ENCODE measurements at regions not wholly inside any gene's neighbourhood (a gene's known extent, or its start where the extent isn't known, plus 50 kb on each side); places are given as distances from the start of the nearest gene placed in this dataset.

- Histone ChIP-seq H3K9me3 (ENCODE audit: control insufficient read depth in 2 of 2, insufficient read depth in 1 of 2, low read length in 1 of 2) (no peaks in the 10 kb centered on the region), H3K4me3 (ENCODE audit: low read length in 2 of 2) (no peak overlapping the region), H3K27ac (ENCODE audit: low read depth in 1 of 2, low read length in 1 of 2) (no peak overlapping the region), H3K27me3 (ENCODE audit: control insufficient read depth in 2 of 2, insufficient read depth in 1 of 2, low read length in 1 of 2) (no peaks in the 10 kb centered on the region), H3K4me1 (ENCODE audit: control insufficient read depth in 2 of 2, insufficient read depth in 2 of 2, low read length in 2 of 2) (no peaks in the 10 kb centered on the region), H3K36me3 (ENCODE audit: control insufficient read depth in 2 of 2, insufficient read depth in 2 of 2, low read length in 1 of 2) (no peaks in the 10 kb centered on the region)
- no peak for DNase-seq (ENCODE audit: low read depth in 6 of 9, low spot score in 9 of 9)
- 88% methylated on average over 5 of the region's 5 CpGs for WGBS
These were observed 290.5 kb upstream of the KYNU start for GRCh38 chr2:142586693-142587580.

- Histone ChIP-seq H3K9me3 (ENCODE audit: control insufficient read depth in 2 of 2, insufficient read depth in 1 of 2, low read length in 1 of 2) (no peaks in the 10 kb centered on the region), H3K27me3 (ENCODE audit: control insufficient read depth in 2 of 2, insufficient read depth in 1 of 2, low read length in 1 of 2) (no peaks in the 10 kb centered on the region), H3K4me3 (ENCODE audit: low read length in 2 of 2) (no peak overlapping the region), H3K27ac (ENCODE audit: low read depth in 1 of 2, low read length in 1 of 2) (no peak overlapping the region), H3K4me1 (ENCODE audit: control insufficient read depth in 2 of 2, insufficient read depth in 2 of 2, low read length in 2 of 2) (no peaks in the 10 kb centered on the region), H3K36me3 (ENCODE audit: control insufficient read depth in 2 of 2, insufficient read depth in 2 of 2, low read length in 1 of 2) (no peaks in the 10 kb centered on the region)
- WGBS, result 94% methylated on average over 2 of the region's 2 CpGs
- peak in 1 of 9 donors; percentile 13 for DNase-seq (ENCODE audit: low read depth in 6 of 9, low spot score in 9 of 9)
These were observed 291.7 kb upstream of the KYNU start for GRCh38 chr2:142585785-142586184.

- 90% methylated on average over 2 of the region's 2 CpGs for WGBS
- Histone ChIP-seq H3K4me3 (ENCODE audit: low read length in 2 of 2) (no peak overlapping the region), H3K36me3 (ENCODE audit: control insufficient read depth in 2 of 2, insufficient read depth in 2 of 2, low read length in 1 of 2) (no peaks in the 10 kb centered on the region), H3K27me3 (ENCODE audit: control insufficient read depth in 2 of 2, insufficient read depth in 1 of 2, low read length in 1 of 2) (no peaks in the 10 kb centered on the region), H3K27ac (ENCODE audit: low read depth in 1 of 2, low read length in 1 of 2) (no peak overlapping the region), H3K4me1 (ENCODE audit: control insufficient read depth in 2 of 2, insufficient read depth in 2 of 2, low read length in 2 of 2) (no peaks in the 10 kb centered on the region), H3K9me3 (ENCODE audit: control insufficient read depth in 2 of 2, insufficient read depth in 1 of 2, low read length in 1 of 2) (no peaks in the 10 kb centered on the region)
- no peak for DNase-seq (ENCODE audit: low read depth in 6 of 9, low spot score in 9 of 9)
These were observed 295.1 kb upstream of the KYNU start for GRCh38 chr2:142582317-142582716.

- Histone ChIP-seq H3K9me3 (ENCODE audit: control insufficient read depth in 2 of 2, insufficient read depth in 1 of 2, low read length in 1 of 2) (no peaks in the 10 kb centered on the region), H3K4me1 (ENCODE audit: control insufficient read depth in 2 of 2, insufficient read depth in 2 of 2, low read length in 2 of 2) (no peaks in the 10 kb centered on the region), H3K27me3 (ENCODE audit: control insufficient read depth in 2 of 2, insufficient read depth in 1 of 2, low read length in 1 of 2) (no peaks in the 10 kb centered on the region), H3K4me3 (ENCODE audit: low read length in 2 of 2) (no peak overlapping the region), H3K27ac (ENCODE audit: low read depth in 1 of 2, low read length in 1 of 2) (no peak overlapping the region), H3K36me3 (ENCODE audit: control insufficient read depth in 2 of 2, insufficient read depth in 2 of 2, low read length in 1 of 2) (no peaks in the 10 kb centered on the region)
- 69% methylated on average over 1 of the region's 1 CpG for WGBS
- DNase-seq (ENCODE audit: low read depth in 6 of 9, low spot score in 9 of 9), result no peak
These were observed 296.0 kb upstream of the KYNU start for GRCh38 chr2:142581491-142581890.

- Histone ChIP-seq H3K27ac (ENCODE audit: low read depth in 1 of 2, low read length in 1 of 2) (no peak overlapping the region), H3K4me1 (ENCODE audit: control insufficient read depth in 2 of 2, insufficient read depth in 2 of 2, low read length in 2 of 2) (no peaks in the 10 kb centered on the region), H3K27me3 (ENCODE audit: control insufficient read depth in 2 of 2, insufficient read depth in 1 of 2, low read length in 1 of 2) (no peaks in the 10 kb centered on the region), H3K9me3 (ENCODE audit: control insufficient read depth in 2 of 2, insufficient read depth in 1 of 2, low read length in 1 of 2) (no peaks in the 10 kb centered on the region), H3K36me3 (ENCODE audit: control insufficient read depth in 2 of 2, insufficient read depth in 2 of 2, low read length in 1 of 2) (no peaks in the 10 kb centered on the region), H3K4me3 (ENCODE audit: low read length in 2 of 2) (no peak overlapping the region)
- WGBS, result 93% methylated on average over 5 of the region's 5 CpGs
- DNase-seq (ENCODE audit: low read depth in 6 of 9, low spot score in 9 of 9), result no peak
These were observed 296.8 kb upstream of the KYNU start for GRCh38 chr2:142580691-142581090.

GRCh38 chr2:142575561-142575960 is 301.9 kb upstream of the KYNU start:
- Histone ChIP-seq H3K9me3 (ENCODE audit: control insufficient read depth in 2 of 2, insufficient read depth in 1 of 2, low read length in 1 of 2) (no peaks in the 10 kb centered on the region), H3K4me3 (ENCODE audit: low read length in 2 of 2) (no peak overlapping the region), H3K27ac (ENCODE audit: low read depth in 1 of 2, low read length in 1 of 2) (no peak overlapping the region), H3K36me3 (ENCODE audit: control insufficient read depth in 2 of 2, insufficient read depth in 2 of 2, low read length in 1 of 2) (no peaks in the 10 kb centered on the region), H3K4me1 (ENCODE audit: control insufficient read depth in 2 of 2, insufficient read depth in 2 of 2, low read length in 2 of 2) (no peaks in the 10 kb centered on the region), H3K27me3 (ENCODE audit: control insufficient read depth in 2 of 2, insufficient read depth in 1 of 2, low read length in 1 of 2) (no peaks in the 10 kb centered on the region)
- 80% methylated on average over 1 of the region's 1 CpG for WGBS
- DNase-seq (ENCODE audit: low read depth in 6 of 9, low spot score in 9 of 9), result no peak

GRCh38 chr2:142574388-142574787 is 303.1 kb upstream of the KYNU start:
- Histone ChIP-seq H3K27ac (ENCODE audit: low read depth in 1 of 2, low read length in 1 of 2) (no peak overlapping the region), H3K9me3 (ENCODE audit: control insufficient read depth in 2 of 2, insufficient read depth in 1 of 2, low read length in 1 of 2) (no peaks in the 10 kb centered on the region), H3K27me3 (ENCODE audit: control insufficient read depth in 2 of 2, insufficient read depth in 1 of 2, low read length in 1 of 2) (no peaks in the 10 kb centered on the region), H3K36me3 (ENCODE audit: control insufficient read depth in 2 of 2, insufficient read depth in 2 of 2, low read length in 1 of 2) (no peaks in the 10 kb centered on the region), H3K4me1 (ENCODE audit: control insufficient read depth in 2 of 2, insufficient read depth in 2 of 2, low read length in 2 of 2) (no peaks in the 10 kb centered on the region), H3K4me3 (ENCODE audit: low read length in 2 of 2) (no peak overlapping the region)
- no peak for DNase-seq (ENCODE audit: low read depth in 6 of 9, low spot score in 9 of 9)

GRCh38 chr2:142572346-142573132 is 304.9 kb upstream of the KYNU start:
- Histone ChIP-seq H3K4me3 (ENCODE audit: low read length in 2 of 2) (no peak overlapping the region), H3K27me3 (ENCODE audit: control insufficient read depth in 2 of 2, insufficient read depth in 1 of 2, low read length in 1 of 2) (no peaks in the 10 kb centered on the region), H3K36me3 (ENCODE audit: control insufficient read depth in 2 of 2, insufficient read depth in 2 of 2, low read length in 1 of 2) (no peaks in the 10 kb centered on the region), H3K27ac (ENCODE audit: low read depth in 1 of 2, low read length in 1 of 2) (no peak overlapping the region), H3K4me1 (ENCODE audit: control insufficient read depth in 2 of 2, insufficient read depth in 2 of 2, low read length in 2 of 2) (no peaks in the 10 kb centered on the region), H3K9me3 (ENCODE audit: control insufficient read depth in 2 of 2, insufficient read depth in 1 of 2, low read length in 1 of 2) (no peaks in the 10 kb centered on the region)
- WGBS, result 94% methylated on average over 5 of the region's 5 CpGs
- DNase-seq (ENCODE audit: low read depth in 6 of 9, low spot score in 9 of 9), result no peak

- 92% methylated on average over 4 of the region's 4 CpGs for WGBS
- Histone ChIP-seq H3K4me1 (ENCODE audit: control insufficient read depth in 2 of 2, insufficient read depth in 2 of 2, low read length in 2 of 2) (no peaks in the 10 kb centered on the region), H3K36me3 (ENCODE audit: control insufficient read depth in 2 of 2, insufficient read depth in 2 of 2, low read length in 1 of 2) (no peaks in the 10 kb centered on the region), H3K9me3 (ENCODE audit: control insufficient read depth in 2 of 2, insufficient read depth in 1 of 2, low read length in 1 of 2) (no peaks in the 10 kb centered on the region), H3K4me3 (ENCODE audit: low read length in 2 of 2) (no peak overlapping the region), H3K27ac (ENCODE audit: low read depth in 1 of 2, low read length in 1 of 2) (no peak overlapping the region), H3K27me3 (ENCODE audit: control insufficient read depth in 2 of 2, insufficient read depth in 1 of 2, low read length in 1 of 2) (no peaks in the 10 kb centered on the region)
- no peak for DNase-seq (ENCODE audit: low read depth in 6 of 9, low spot score in 9 of 9)
These were observed 305.5 kb upstream of the KYNU start for GRCh38 chr2:142571934-142572333.

Measured in thymus (tissue), 11 donors.